Ovary (tissue), 7 donors: ENCODE measurements at regions not wholly inside any gene's neighbourhood (a gene's known extent, or its start where the extent isn't known, plus 50 kb on each side); places are given as distances from the start of the nearest gene placed in this dataset.

Source experiments
- DNase-seq, 5 donors: peaks; one replicate each; pipeline ENCODE4 v3.0.0-alpha.2; 2019 to 2020
- H3K27ac ChIP-seq, 2 donors: fragments of 200-600 bp; one replicate each; pipeline versions ENCODE4 v1.5.1 to v1.8.0; 2019 to 2022
- H3K27me3 ChIP-seq: fragments of 200-600 bp; one replicate; pipeline ENCODE4 v1.8.0; 2022
- H3K36me3 ChIP-seq: fragments of 200-600 bp; sonication (generic); one replicate; pipeline ENCODE4 v1.5.1; 2019
- H3K4me1 ChIP-seq: one replicate; pipeline ENCODE4 v1.8.1; 2013; ENCODE audit warnings: mild to moderate bottlenecking, moderate library complexity; ENCODE audit not compliant: insufficient read depth
- H3K4me3 ChIP-seq: fragments of 200-600 bp; sonication (generic); one replicate; pipeline ENCODE4 v1.5.1; 2017
- H3K9me3 ChIP-seq, 2 donors: fragments of 200-600 bp in 1 of 2; sonication (generic) in 1 of 2; one replicate each; pipeline versions ENCODE4 v1.5.1 to v1.8.1; 2013 to 2019; ENCODE audit warnings: mild to moderate bottlenecking in 1 of 2, moderate library complexity in 1 of 2
- CTCF ChIP-seq, 3 donors: fragments of 450-650 bp in 2 of 3; fragments of 200-600 bp in 1 of 3; IDR thresholded peaks; one replicate each; pipeline versions ENCODE4 v1.5.1 to v1.8.0; 2016 to 2022; ENCODE audit warnings: antibody characterized with exemption in 3 of 3, mild to moderate bottlenecking in 1 of 3
- EP300 ChIP-seq: sonication (generic); formaldehyde crosslinking; IDR thresholded peaks from one replicate; pipeline ENCODE4 v1.6.1; 2017; ENCODE audit warnings: antibody characterized with exemption
- POLR2A ChIP-seq: fragments of 450-650 bp; IDR thresholded peaks from one replicate; pipeline ENCODE4 v1.6.1; 2017; ENCODE audit warnings: antibody characterized with exemption, mild to moderate bottlenecking, moderate library complexity
- WGBS, 3 donors: extraction: QIAGEN DNeasy Blood & Tissue Kit in 1 of 3; methylation state at CpG; one replicate each; pipeline versions ENCODE4 v1.1.5 to v1.1.7; 2013 to 2017; 5-methylcytosine and 5-hydroxymethylcytosine counted together
- intact Hi-C, 4 donors: fragments of 100-400 bp; cut with DNase I; formaldehyde crosslinking; loops; one replicate each; pipeline versions ENCODE4 v1.11.0 to v1.15.1; 2022 to 2023
- donor health status: DM: no; HTN: no; CAD: no; lungs with moderate emphysema.
- donor health status: DM: no; HTN: no; CAD: no.
- donor health status: Bipolar disorder and iron deficiency.
- donor health status: DM: no; HTN: no; CAD: no.
- donor health status: DM: yes; HTN: yes; CAD: no.

DNA sequence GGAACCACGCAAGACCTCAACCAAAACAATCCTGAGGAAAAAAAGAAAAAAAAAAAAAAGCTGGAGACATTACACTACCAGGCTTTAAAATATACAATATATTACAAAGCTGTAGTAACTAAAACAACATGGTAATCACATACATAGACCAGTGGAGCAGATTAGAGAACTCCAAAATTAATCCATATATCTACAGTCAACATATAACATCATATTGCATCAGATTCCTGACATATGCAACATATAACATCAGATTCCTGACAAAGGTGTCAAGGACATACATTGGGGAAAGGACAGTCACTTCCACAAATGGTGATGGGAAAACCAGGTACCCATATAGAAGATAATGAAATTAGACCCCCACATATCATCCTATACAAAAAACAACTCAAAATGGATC lies 145.8 kb downstream of the BTG1 start:
- TF ChIP-seq EP300 (no peak), POLR2A (no peak), CTCF (IDR thresholded peaks at IDR 0.05) (no peak)
- intact Hi-C loops, result no loop called here

GRCh38 chr12:91998316-91998715 lies 147.3 kb downstream of the BTG1 start:
- H3K36me3 ChIP-seq, result no peaks in the 10 kb centered on the region
- 88 to 90% (median 88%) methylated on average over 2 of the region's 2 CpGs for WGBS, 3 donors
- peaks cover 3% of the 10 kb centered on the region for H3K4me1 ChIP-seq
- no peak overlapping the region for H3K27ac ChIP-seq
- H3K4me3 ChIP-seq, result no peak overlapping the region
- DNase-seq, result no peak
- no peaks in the 10 kb centered on the region for H3K27me3 ChIP-seq
- H3K9me3 ChIP-seq, result no peaks in the 10 kb centered on the region
- intact Hi-C loops, result no loop called here
- TF ChIP-seq POLR2A (no peak), EP300 (no peak), CTCF (IDR thresholded peaks at IDR 0.05) (no peak)

More for the DNA sequence above, 145.8 kb downstream of the BTG1 start:
- Histone ChIP-seq H3K4me3 (no peak overlapping the region), H3K4me1 (peaks cover 3% of the 10 kb centered on the region), H3K9me3 (no peaks in the 10 kb centered on the region), H3K27ac (no peak overlapping the region), H3K27me3 (no peaks in the 10 kb centered on the region), H3K36me3 (no peaks in the 10 kb centered on the region)
- no peak for DNase-seq
- 93 to 100% (median 98%) methylated on average over 1 of the region's 1 CpG for WGBS, 3 donors

- no peak overlapping the region for H3K27ac ChIP-seq
- H3K27me3 ChIP-seq, result no peaks in the 10 kb centered on the region
- intact Hi-C loops, result no loop called here
- no peaks in the 10 kb centered on the region for H3K36me3 ChIP-seq
- no peaks in the 10 kb centered on the region for H3K9me3 ChIP-seq
- TF ChIP-seq POLR2A (no peak), CTCF (IDR thresholded peaks at IDR 0.05) (no peak), EP300 (no peak)
- DNase-seq, result no peak
- no peaks in the 10 kb centered on the region for H3K4me1 ChIP-seq
- 80 to 88% (median 86%) methylated on average over 5 of the region's 5 CpGs for WGBS, 3 donors
- H3K4me3 ChIP-seq, result no peak overlapping the region
Measured at GRCh38 chr12:91994208-91994797, 151.3 kb downstream of the BTG1 start.

- Histone ChIP-seq H3K36me3 (no peaks in the 10 kb centered on the region), H3K9me3 (no peaks in the 10 kb centered on the region), H3K27ac (no peak overlapping the region), H3K4me1 (no peaks in the 10 kb centered on the region), H3K4me3 (no peak overlapping the region), H3K27me3 (no peaks in the 10 kb centered on the region)
- no peak for DNase-seq
- intact Hi-C loops, result no loop called here
- 97% methylated on average over 6 of the region's 6 CpGs for WGBS, 3 donors
- TF ChIP-seq POLR2A (no peak), CTCF (IDR thresholded peaks at IDR 0.05) (no peak), EP300 (no peak)
Measured at GRCh38 chr12:91993287-91994017, 152.2 kb downstream of the BTG1 start.
